Calu3 (cell line): ENCODE measurements at regions not wholly inside any gene's neighbourhood (a gene's known extent, or its start where the extent isn't known, plus 50 kb on each side); places are given as distances from the start of the nearest gene placed in this dataset.

Source experiments
- BruUV-seq: library from RNA; stranded (reverse); fragments of 400-500 nt; replicated peaks from 2 replicates; lab custom pipeline; 2021; lab: Mats Ljungman, UMichigan
- CTCF ChIA-PET: fragments of 300-600 bp; sonication (Branson Sonifier 250); formaldehyde crosslinking; loops from one replicate; lab custom pipeline; 2022; ENCODE audit warnings: antibody characterized with exemption; lab: Charles Lee
- DNase-seq: peaks from one replicate; pipeline ENCODE4 v3.0.0; 2022
- H3K27ac Mint-ChIP-seq: one replicate; pipeline ENCODE4 v1.8.0; 2022; ENCODE audit warnings: mixed read lengths; ENCODE audit not compliant: unreplicated experiment
- H3K27me3 Mint-ChIP-seq: one replicate; pipeline ENCODE4 v1.8.0; 2022; ENCODE audit warnings: mixed read lengths; ENCODE audit not compliant: unreplicated experiment
- H3K36me3 Mint-ChIP-seq: one replicate; pipeline ENCODE4 v1.8.0; 2022; ENCODE audit warnings: mild to moderate bottlenecking, moderate library complexity, mixed read lengths; ENCODE audit not compliant: insufficient read depth, unreplicated experiment
- H3K4me1 Mint-ChIP-seq: one replicate; pipeline ENCODE4 v1.8.0; 2022; ENCODE audit warnings: mild to moderate bottlenecking, low read depth, mixed read lengths; ENCODE audit not compliant: unreplicated experiment
- H3K4me3 Mint-ChIP-seq: one replicate; pipeline ENCODE4 v1.8.0; 2022; ENCODE audit warnings: mild to moderate bottlenecking, low read depth, moderate library complexity, mixed read lengths; ENCODE audit not compliant: unreplicated experiment
- H3K9me3 Mint-ChIP-seq: one replicate; pipeline ENCODE4 v1.8.0; 2022; ENCODE audit warnings: low read depth, mixed read lengths; ENCODE audit not compliant: unreplicated experiment
- intact Hi-C: fragments of 100-400 bp; cut with micrococcal nuclease; formaldehyde crosslinking; loops from one replicate; pipeline ENCODE4 v1.10.0; 2022; ENCODE audit not compliant: unreplicated experiment
- TF ChIP-seq, protein P1 (sequence below): fragments of 200-600 bp; IDR thresholded peaks from one replicate; pipeline ENCODE4 v1.8.0; 2022; ENCODE audit warnings: antibody characterized with exemption; ENCODE audit not compliant: unreplicated experiment

DNA sequence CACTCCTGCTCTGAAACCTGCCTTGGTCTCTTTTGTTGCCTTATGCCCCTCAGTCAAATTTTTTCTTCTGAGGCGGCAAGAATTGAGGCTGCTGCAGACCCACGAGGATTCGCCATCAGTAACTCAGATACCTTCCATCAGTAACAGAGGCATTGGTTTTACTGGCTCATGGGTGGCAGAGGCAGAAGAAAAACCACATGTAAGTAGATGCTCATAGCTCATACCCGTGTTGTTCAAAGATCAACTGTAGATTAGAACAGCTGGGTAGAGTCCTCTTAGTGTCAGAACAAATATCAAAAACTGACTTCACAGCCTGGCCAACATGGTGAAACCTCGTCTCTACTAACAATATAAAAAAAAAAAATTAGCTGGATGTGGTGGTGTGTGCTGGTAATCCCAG, 598.0 kb upstream of the SOX11 start:
- Mint-ChIP-seq H3K27me3 (no peaks in the 10 kb centered on the region), H3K27ac (no peak overlapping the region), H3K36me3 (no peaks in the 10 kb centered on the region), H3K4me1 (no peaks in the 10 kb centered on the region), H3K4me3 (no peak overlapping the region), H3K9me3 (peaks cover 16% of the 10 kb centered on the region)
- TF ChIP-seq, protein P1, sequence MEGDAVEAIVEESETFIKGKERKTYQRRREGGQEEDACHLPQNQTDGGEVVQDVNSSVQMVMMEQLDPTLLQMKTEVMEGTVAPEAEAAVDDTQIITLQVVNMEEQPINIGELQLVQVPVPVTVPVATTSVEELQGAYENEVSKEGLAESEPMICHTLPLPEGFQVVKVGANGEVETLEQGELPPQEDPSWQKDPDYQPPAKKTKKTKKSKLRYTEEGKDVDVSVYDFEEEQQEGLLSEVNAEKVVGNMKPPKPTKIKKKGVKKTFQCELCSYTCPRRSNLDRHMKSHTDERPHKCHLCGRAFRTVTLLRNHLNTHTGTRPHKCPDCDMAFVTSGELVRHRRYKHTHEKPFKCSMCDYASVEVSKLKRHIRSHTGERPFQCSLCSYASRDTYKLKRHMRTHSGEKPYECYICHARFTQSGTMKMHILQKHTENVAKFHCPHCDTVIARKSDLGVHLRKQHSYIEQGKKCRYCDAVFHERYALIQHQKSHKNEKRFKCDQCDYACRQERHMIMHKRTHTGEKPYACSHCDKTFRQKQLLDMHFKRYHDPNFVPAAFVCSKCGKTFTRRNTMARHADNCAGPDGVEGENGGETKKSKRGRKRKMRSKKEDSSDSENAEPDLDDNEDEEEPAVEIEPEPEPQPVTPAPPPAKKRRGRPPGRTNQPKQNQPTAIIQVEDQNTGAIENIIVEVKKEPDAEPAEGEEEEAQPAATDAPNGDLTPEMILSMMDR = no peak
- BruUV-seq = no TSS peak
- CTCF ChIA-PET = no interaction called here
- DNase-seq = no peak
- intact Hi-C loops = no loop called here

DNA sequence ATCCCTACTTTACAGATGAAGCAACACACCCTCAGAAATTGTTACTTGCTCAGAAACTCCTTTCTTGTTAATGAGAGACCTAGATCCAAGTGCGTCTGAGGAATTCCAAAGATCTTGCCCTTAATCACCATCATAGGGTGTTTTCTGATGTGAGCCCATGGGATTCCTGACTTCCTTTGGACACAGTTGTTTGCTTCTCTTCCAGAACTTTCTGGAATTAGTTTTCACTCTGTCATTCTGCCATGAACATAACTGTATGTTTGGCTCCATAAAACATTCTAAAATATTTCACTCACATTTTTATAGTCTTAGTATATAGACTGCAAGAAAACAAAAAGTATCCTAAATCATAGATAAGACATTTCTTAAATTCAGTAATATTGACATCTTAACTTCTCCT, 593.9 kb upstream of the SOX11 start:
- Mint-ChIP-seq H3K36me3 (no peaks in the 10 kb centered on the region), H3K9me3 (peaks cover 29% of the 10 kb centered on the region), H3K4me1 (no peaks in the 10 kb centered on the region), H3K27ac (no peak overlapping the region), H3K4me3 (no peak overlapping the region), H3K27me3 (no peaks in the 10 kb centered on the region)
- TF ChIP-seq, protein P1 = no peak
- no TSS peak for BruUV-seq
- DNase-seq = no peak
- intact Hi-C loops = no loop called here
- CTCF ChIA-PET = no interaction called here

DNA sequence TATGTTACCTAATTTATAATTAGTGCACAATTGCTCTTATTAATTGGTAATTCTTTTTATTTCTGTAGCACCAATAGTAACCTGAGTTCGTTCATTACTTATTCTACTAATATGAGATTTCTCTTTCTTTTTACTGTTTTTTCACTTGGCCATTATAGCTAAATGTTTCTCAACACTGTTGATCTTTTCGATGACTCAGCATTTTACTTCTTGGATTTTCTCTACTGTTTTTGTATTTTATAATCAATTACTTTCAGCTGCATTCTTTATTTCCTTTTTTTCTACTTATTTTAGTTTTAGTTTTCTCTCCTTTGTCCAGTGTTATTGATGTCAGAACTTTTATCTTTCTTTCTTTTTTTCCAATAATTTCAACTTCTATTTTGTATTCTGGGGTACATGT, 589.4 kb upstream of the SOX11 start:
- intact Hi-C loops = no loop called here
- no peaks in the 10 kb centered on the region for H3K27me3 Mint-ChIP-seq
- DNase-seq = no peak
- no peaks in the 10 kb centered on the region for H3K36me3 Mint-ChIP-seq
- peaks cover 28% of the 10 kb centered on the region for H3K9me3 Mint-ChIP-seq
- H3K27ac Mint-ChIP-seq = no peak overlapping the region
- no peaks in the 10 kb centered on the region for H3K4me1 Mint-ChIP-seq
- CTCF ChIA-PET = no interaction called here
- TF ChIP-seq, protein P1 = no peak
- H3K4me3 Mint-ChIP-seq = no peak overlapping the region
- no TSS peak for BruUV-seq

DNA sequence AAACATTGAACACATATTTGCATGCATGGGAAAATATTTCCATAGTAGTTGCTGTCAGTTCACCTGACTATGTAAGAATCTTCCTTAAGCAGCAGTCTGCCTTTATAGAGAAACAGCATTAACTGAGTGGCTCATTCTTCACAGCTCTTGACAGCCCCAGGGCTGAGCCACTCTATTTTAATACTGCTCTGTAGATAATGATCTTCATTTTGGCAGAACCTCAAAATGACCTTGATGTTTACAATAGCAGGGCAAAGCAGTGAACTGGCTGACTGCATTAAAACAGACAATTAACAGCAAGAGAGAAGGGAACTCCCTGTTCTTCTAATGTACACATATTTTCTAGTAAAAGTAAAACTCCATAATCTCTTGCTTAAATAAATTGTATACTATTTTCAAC, 580.6 kb upstream of the SOX11 start:
- peaks cover 11% of the 10 kb centered on the region for H3K9me3 Mint-ChIP-seq
- TF ChIP-seq, protein P1 = no peak
- no peak overlapping the region for H3K4me3 Mint-ChIP-seq
- no peaks in the 10 kb centered on the region for H3K36me3 Mint-ChIP-seq
- no peak overlapping the region for H3K27ac Mint-ChIP-seq
- H3K4me1 Mint-ChIP-seq = no peaks in the 10 kb centered on the region
- DNase-seq = no peak
- no peaks in the 10 kb centered on the region for H3K27me3 Mint-ChIP-seq
- no TSS peak for BruUV-seq
- intact Hi-C loops = no loop called here
- CTCF ChIA-PET = no interaction called here

DNA sequence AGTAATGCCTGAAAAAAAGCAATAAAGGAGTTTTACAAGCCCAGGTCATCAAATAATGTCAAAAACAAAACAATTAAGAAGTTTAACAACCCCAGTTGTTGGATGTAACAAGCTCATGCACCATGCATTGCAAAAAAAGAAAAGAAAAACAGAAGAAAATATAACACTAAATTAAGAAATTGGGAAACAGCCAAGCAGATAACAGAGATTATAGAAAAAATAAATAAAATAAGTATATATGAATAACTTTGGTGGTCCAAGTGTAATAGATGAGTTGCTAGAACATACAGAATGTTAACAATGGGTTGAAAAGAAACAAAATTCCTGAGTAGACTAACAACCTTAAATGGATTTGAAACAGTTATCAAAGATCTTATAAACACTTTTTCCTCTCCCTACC, 573.1 kb upstream of the SOX11 start:
- CTCF ChIA-PET = no interaction called here
- BruUV-seq = no TSS peak
- intact Hi-C loops = no loop called here
- Mint-ChIP-seq H3K36me3 (no peaks in the 10 kb centered on the region), H3K4me3 (no peak overlapping the region), H3K9me3 (peaks cover 14% of the 10 kb centered on the region), H3K27me3 (no peaks in the 10 kb centered on the region), H3K4me1 (no peaks in the 10 kb centered on the region), H3K27ac (no peak overlapping the region)
- TF ChIP-seq, protein P1 = no peak
- no peak for DNase-seq
